K562 (cell line): ENCODE measurements at regions not wholly inside any gene's neighbourhood (a gene's known extent, or its start where the extent isn't known, plus 50 kb on each side); places are given as distances from the start of the nearest gene placed in this dataset.

Experiments used
- ATAC-seq: fragments of 200-7000 bp; cut with Tn5 transposase; 3 replicates; pipeline ENCODE4 v1.9.1; 2020; ENCODE audit warnings: moderate library complexity
- BruUV-seq: library from RNA; stranded (reverse); fragments of 400-500 nt; replicated peaks from 2 replicates; lab custom pipeline; 2021; lab: Mats Ljungman, UMichigan
- CTCF ChIA-PET: fragments of 300-600 bp; formaldehyde crosslinking; extraction: SDS; loops from one replicate; lab custom pipeline; 2021; ENCODE audit warnings: low intra/inter-chr PET ratio; lab: Yijun Ruan, JAX
- POLR2A ChIA-PET: fragments of 300-600, 350-650 bp; sonication (Branson Sonifier 250); formaldehyde crosslinking; extraction: SDS; loops from one replicate; lab custom pipeline; 2021; ENCODE audit warnings: antibody characterized with exemption, inconsistent platforms; lab: Yijun Ruan, JAX
- DNase-seq, 4 experiments: peaks; one replicate each; pipeline versions ENCODE4 v3.0.0 to v3.0.0-alpha.2; 2011 to 2018; ENCODE audit warnings: low spot score in 3 of 4, mixed read lengths in 3 of 4; ENCODE audit errors: extremely low read depth in 1 of 4
- FAIRE-seq: peaks from 2 replicates; lab custom pipeline; 2011; peaks lifted over from hg19 to GRCh38; lab: Jason Lieb, UNC
- H2AFZ ChIP-seq: 2 replicates; pipeline ENCODE4 v1.6.0; 2011; ENCODE audit warnings: low read depth, low read length, control low read depth, inconsistent platforms
- H3K27ac ChIP-seq: fragments of 200-600 bp; 3 replicates; pipeline ENCODE4 v1.8.0; 2011; ENCODE audit warnings: low read depth, mild to moderate bottlenecking, control low read depth, inconsistent platforms, low read length, moderate library complexity, mixed read lengths; ENCODE audit errors: extremely low read depth
- H3K27me3 ChIP-seq, 2 experiments: fragments of 300-600 bp in 1 of 2; 2 replicates in 1 of 2; 3 replicates in 1 of 2; pipeline versions ENCODE4 v1.6.0 to v1.8.0; 2011; ENCODE audit warnings: inconsistent platforms in 2 of 2, low read length in 2 of 2, mild to moderate bottlenecking in 1 of 2, mixed read lengths in 1 of 2, moderate library complexity in 1 of 2; ENCODE audit not compliant: control insufficient read depth in 2 of 2, insufficient read depth in 2 of 2
- H3K36me3 ChIP-seq: fragments of 300-600 bp; 3 replicates; pipeline ENCODE4 v1.8.0; 2011; ENCODE audit warnings: mild to moderate bottlenecking, low read length, inconsistent platforms; ENCODE audit not compliant: control insufficient read depth, insufficient read depth
- H3K4me1 ChIP-seq, 2 experiments: fragments of 200-600 bp in 1 of 2; replicated peaks in 1 of 2; 2 replicates in 1 of 2; 3 replicates in 1 of 2; pipeline versions ENCODE4 v1.5.1 to v1.8.0; 2011; ENCODE audit warnings: inconsistent platforms in 2 of 2, low read length in 2 of 2, mild to moderate bottlenecking in 1 of 2, mixed read lengths in 1 of 2, moderate library complexity in 1 of 2; ENCODE audit not compliant: control insufficient read depth in 2 of 2, insufficient read depth in 2 of 2
- H3K4me2 ChIP-seq: 2 replicates; pipeline ENCODE4 v1.6.1; 2011; ENCODE audit warnings: low read length, control low read depth, inconsistent platforms, mixed read lengths; ENCODE audit not compliant: insufficient read depth
- H3K4me3 ChIP-seq: fragments of 200-600 bp; sonication (generic), shearing (Covaris generic); 2 replicates; pipeline ENCODE4 v1.5.1; 2016; ENCODE audit warnings: control low read depth, inconsistent platforms
- H3K79me2 ChIP-seq: fragments of 200-600 bp; 3 replicates; pipeline ENCODE4 v1.8.0; 2011; ENCODE audit warnings: low read length, inconsistent platforms; ENCODE audit not compliant: control insufficient read depth, insufficient read depth
- H3K9ac ChIP-seq, 2 experiments: 2 replicates each; pipeline versions ENCODE4 v1.6.0 to v1.6.1; 2011; ENCODE audit warnings: low read depth in 2 of 2, low read length in 2 of 2, control low read depth in 1 of 2, inconsistent platforms in 1 of 2, mild to moderate bottlenecking in 1 of 2, mixed read lengths in 1 of 2; ENCODE audit not compliant: insufficient read depth in 1 of 2
- H3K9me1 ChIP-seq: one replicate; pipeline ENCODE4 v1.6.0; 2011; ENCODE audit warnings: inconsistent platforms, mild to moderate bottlenecking, low read length, moderate library complexity; ENCODE audit not compliant: control insufficient read depth, insufficient read depth
- H3K9me3 ChIP-seq: replicated peaks from 2 replicates; pipeline ENCODE4 v1.5.1; 2011; ENCODE audit warnings: low read depth, low read length, inconsistent platforms; ENCODE audit not compliant: control insufficient read depth, insufficient read depth
- H4K20me1 ChIP-seq: replicated peaks from 2 replicates; pipeline ENCODE4 v1.6.1; 2011; ENCODE audit warnings: low read length, inconsistent platforms, mixed read lengths; ENCODE audit not compliant: control insufficient read depth, insufficient read depth
- EGR1 ChIP-seq: fragments of 450-650 bp; conservative IDR thresholded peaks from 2 replicates; pipeline ENCODE4 v1.6.1; 2017; ENCODE audit warnings: mild to moderate bottlenecking
- PHB2 ChIP-seq: fragments of 450-650 bp; IDR thresholded peaks from 2 replicates; pipeline ENCODE4 v1.6.1; 2017; ENCODE audit warnings: low read depth
- PRDM10 ChIP-seq: fragments of 450-650 bp; IDR thresholded peaks from 2 replicates; pipeline ENCODE4 v1.6.1; 2018; ENCODE audit not compliant: partially characterized antibody
- SMARCB1 ChIP-seq: IDR thresholded peaks from 2 replicates; pipeline ENCODE4 v1.6.1; 2011; ENCODE audit warnings: improper control_type of control experiment, low read depth; ENCODE audit not compliant: insufficient read length
- SRSF7 ChIP-seq: fragments of 200-400 bp; formaldehyde crosslinking; optimal IDR thresholded peaks from 2 replicates; pipeline ENCODE3; 2017; ENCODE audit warnings: mild to moderate bottlenecking, low read depth, low read length
- SUPT5H ChIP-seq: fragments of 450-650 bp; IDR thresholded peaks from 2 replicates; pipeline ENCODE4 v1.6.1; 2016
- TBL1XR1 ChIP-seq, 2 experiments: IDR thresholded peaks; 2 replicates each; pipeline ENCODE4 v1.6.1; 2012; ENCODE audit warnings: improper control_type of control experiment in 2 of 2, low read length in 2 of 2, mild to moderate bottlenecking in 1 of 2
- THRB ChIP-seq: fragments of 450-650 bp; formaldehyde crosslinking; conservative IDR thresholded peaks from 2 replicates; pipeline ENCODE4 v1.4.0; 2022; ENCODE audit warnings: mild to moderate bottlenecking, missing genetic modification characterization
- ZNF592 ChIP-seq: fragments of 450-650 bp; IDR thresholded peaks from 2 replicates; pipeline ENCODE4 v1.6.1; 2017; ENCODE audit warnings: antibody characterized with exemption, mild to moderate bottlenecking
- ZNF740 ChIP-seq, 3 experiments: fragments of 200-800 bp in 1 of 3; sonication (Bioruptor generic) in 1 of 3; sonication (generic) in 1 of 3; formaldehyde crosslinking in 1 of 3; IDR thresholded peaks; 2 replicates each; pipeline versions ENCODE4 v1.6.1 to v1.8.0; 2016 to 2022; ENCODE audit warnings: mild to moderate bottlenecking in 2 of 3, missing compliant biosample characterization in 2 of 3, missing genetic modification characterization in 2 of 3, missing genetic modification reagents in 1 of 3
- WGBS: fragments of 100-300 bp; shearing (Covaris generic); methylation state at CpG from one replicate; pipeline ENCODE4 v1.1.6; 2016; ENCODE audit warnings: low coverage, mixed read lengths; ENCODE audit not compliant: insufficient coverage; ENCODE audit errors: missing lambda C conversion rate; 5-methylcytosine and 5-hydroxymethylcytosine counted together
- in situ Hi-C: fragments of 300-500 bp; cut with MboI; formaldehyde crosslinking; loops from 4 replicates; pipeline ENCODE4 v1.15.0; 2018; ENCODE audit warnings: inconsistent platforms, mixed read lengths
- intact Hi-C: fragments of 100-400 bp; cut with micrococcal nuclease; formaldehyde crosslinking; loops from 2 replicates; pipeline ENCODE4 v1.14.2; 2022

- TF ChIP-seq ZNF592 (no peak), SMARCB1 (no peak)
- TF ChIP-seq, all 486 proteins: peak for 0
Observed at GRCh38 chrX:8346892-8347291, 117.7 kb upstream of the VCX3B start (continued).

- no peaks in the 10 kb centered on the region for H3K36me3 ChIP-seq
- in situ Hi-C loops = no loop called here
- no peak for FAIRE-seq
- no peak for TF ChIP-seq PHB2
- TF ChIP-seq PRDM10 = no peak
- no peak for TF ChIP-seq SRSF7
- no peak for TF ChIP-seq THRB (CRISPR knock-in tag)
- TF ChIP-seq TBL1XR1 (IDR thresholded peaks at IDR 0.05; ENCODE audit: low read length in 2 of 2) = no peak
- no peak for TF ChIP-seq EGR1
- TF ChIP-seq ZNF740 (CRISPR knock-in tag; IDR thresholded peaks at IDR 0.05) = no peak
- TF ChIP-seq ZNF740 (tag; IDR thresholded peaks at IDR 0.05) = no peak
- no peak for TF ChIP-seq SUPT5H
Observed at GRCh38 chrX:8349816-8350544, 114.7 kb upstream of the VCX3B start.

More at GRCh38 chrX:8349816-8350544, 114.7 kb upstream of the VCX3B start:
- Histone ChIP-seq H3K4me1 (no peaks in the 10 kb centered on the region), H3K9me3 (no peaks in the 10 kb centered on the region), H3K27ac (no peak overlapping the region), H2AFZ (no peak overlapping the region), H3K4me2 (no peak overlapping the region), H3K9me1 (no peaks in the 10 kb centered on the region), H3K9ac (no peak overlapping the region), H4K20me1 (no peaks in the 10 kb centered on the region), H3K79me2 (no peaks in the 10 kb centered on the region), H3K4me3 (no peak overlapping the region), H3K27me3 (no peaks in the 10 kb centered on the region)
- BruUV-seq = no TSS peak
- WGBS = 0% methylated on average over 1 of the region's 1 CpG
- intact Hi-C loops = no loop called here
- no peak for ATAC-seq
- CTCF ChIA-PET = no interaction called here
- POLR2A ChIA-PET = no interaction called here
- DNase-seq = no peak
